Liver (tissue), 8 donors: ENCODE measurements at regions not wholly inside any gene's neighbourhood (a gene's known extent, or its start where the extent isn't known, plus 50 kb on each side); places are given as distances from the start of the nearest gene placed in this dataset.

Experiments
- DNase-seq: peaks from one replicate; pipeline ENCODE4 v3.0.0-alpha.2; 2017; ENCODE audit warnings: low spot score
- H3K27ac ChIP-seq, 2 donors: one replicate each; pipeline ENCODE4 v1.7.0; 2013; ENCODE audit warnings: inconsistent platforms in 2 of 2, low read length in 2 of 2, control low read depth in 1 of 2, low read depth in 1 of 2, mild to moderate bottlenecking in 1 of 2
- H3K27me3 ChIP-seq, 4 donors: one replicate each; pipeline versions ENCODE4 v1.6.1 to v1.7.0; 2013; ENCODE audit warnings: low read length in 3 of 4, inconsistent platforms in 1 of 4, mild to moderate bottlenecking in 1 of 4, moderate library complexity in 1 of 4; ENCODE audit not compliant: control insufficient read depth in 4 of 4, insufficient read depth in 4 of 4
- H3K36me3 ChIP-seq, 4 donors: one replicate each; pipeline versions ENCODE4 v1.6.1 to v1.7.0; 2013; ENCODE audit warnings: low read length in 3 of 4, mild to moderate bottlenecking in 3 of 4, low read depth in 1 of 4, moderate library complexity in 1 of 4; ENCODE audit not compliant: control insufficient read depth in 4 of 4, insufficient read depth in 3 of 4
- H3K4me1 ChIP-seq, 4 donors: one replicate each; pipeline versions ENCODE4 v1.6.1 to v1.7.0; 2013; ENCODE audit warnings: low read length in 3 of 4, mild to moderate bottlenecking in 3 of 4, moderate library complexity in 1 of 4; ENCODE audit not compliant: control insufficient read depth in 4 of 4, insufficient read depth in 4 of 4
- H3K4me3 ChIP-seq, 3 donors: one replicate each; pipeline versions ENCODE4 v1.6.1 to v1.7.0; 2013; ENCODE audit warnings: low read length in 3 of 3, control low read depth in 1 of 3, low read depth in 1 of 3, mild to moderate bottlenecking in 1 of 3
- H3K9ac ChIP-seq, 2 donors: one replicate each; pipeline ENCODE4 v1.7.0; 2013; ENCODE audit warnings: low read length in 2 of 2, mild to moderate bottlenecking in 2 of 2, moderate library complexity in 2 of 2, control low read depth in 1 of 2, low read depth in 1 of 2
- H3K9me3 ChIP-seq, 4 donors: one replicate each; pipeline versions ENCODE4 v1.6.1 to v1.7.0; 2013; ENCODE audit warnings: low read length in 3 of 4; ENCODE audit not compliant: control insufficient read depth in 4 of 4
- CTCF ChIP-seq: fragments of 150-350 bp; IDR thresholded peaks from 2 replicates; pipeline ENCODE4 v1.5.1; 2017; ENCODE audit warnings: improper control_type of control experiment, low read depth, low read length; ENCODE audit not compliant: missing input control
- FOXA1 ChIP-seq: IDR thresholded peaks from 2 replicates; pipeline ENCODE4 v1.6.1; 2016; ENCODE audit warnings: antibody characterized with exemption
- FOXA2 ChIP-seq: IDR thresholded peaks from 2 replicates; pipeline ENCODE4 v1.6.1; 2016; ENCODE audit warnings: antibody characterized with exemption
- GABPA ChIP-seq, 2 donors: IDR thresholded peaks in 1 of 2; conservative IDR thresholded peaks in 1 of 2; 2 replicates each; pipeline ENCODE4 v1.6.1; 2016; ENCODE audit warnings: antibody characterized with exemption in 2 of 2, mild to moderate bottlenecking in 1 of 2, moderate library complexity in 1 of 2
- HNF4A ChIP-seq, 2 donors: conservative IDR thresholded peaks; 2 replicates each; pipeline ENCODE4 v1.6.1; 2016; ENCODE audit warnings: antibody characterized with exemption in 2 of 2, mild to moderate bottlenecking in 2 of 2
- JUND ChIP-seq, 2 donors: IDR thresholded peaks; 2 replicates each; pipeline ENCODE4 v1.6.1; 2016; ENCODE audit warnings: antibody characterized with exemption in 2 of 2
- NR2F2 ChIP-seq: IDR thresholded peaks from 2 replicates; pipeline ENCODE4 v1.6.1; 2016; ENCODE audit warnings: antibody characterized with exemption
- RXRA ChIP-seq, 2 donors: IDR thresholded peaks; 2 replicates each; pipeline ENCODE4 v1.6.1; 2017 to 2018; ENCODE audit warnings: antibody characterized with exemption in 2 of 2, mild to moderate bottlenecking in 1 of 2
- SP1 ChIP-seq: IDR thresholded peaks from 2 replicates; pipeline ENCODE4 v1.6.1; 2018; ENCODE audit warnings: antibody characterized with exemption, mild to moderate bottlenecking
- TAF1 ChIP-seq: conservative IDR thresholded peaks from 2 replicates; pipeline ENCODE4 v1.6.1; 2016; ENCODE audit warnings: antibody characterized with exemption, mild to moderate bottlenecking
- YY1 ChIP-seq: IDR thresholded peaks from 2 replicates; pipeline ENCODE4 v1.6.1; 2016; ENCODE audit warnings: antibody characterized with exemption, mild to moderate bottlenecking
- WGBS: extraction: QIAGEN DNeasy Blood & Tissue Kit; methylation state at CpG from one replicate; pipeline ENCODE4 v1.1.7; 2013; 5-methylcytosine and 5-hydroxymethylcytosine counted together
- TF ChIP-seq, protein P1 (sequence below): IDR thresholded peaks from 2 replicates; pipeline ENCODE4 v1.6.1; 2016; ENCODE audit warnings: antibody characterized with exemption
- TF ChIP-seq, protein P2 (sequence below): IDR thresholded peaks from 2 replicates; pipeline ENCODE4 v1.6.1; 2016; ENCODE audit warnings: antibody characterized with exemption
- donor health status: healthy.
- donor health status: healthy.
- donor health status: healthy.
- donor health status: healthy.
- donor health status: healthy.

- no peak overlapping the region for H3K27ac ChIP-seq
- no peaks in the 10 kb centered on the region for H3K27me3 ChIP-seq
- H3K36me3 ChIP-seq, result no peaks in the 10 kb centered on the region
- no peak overlapping the region for H3K9ac ChIP-seq
- H3K9me3 ChIP-seq, result no peaks in the 10 kb centered on the region
- WGBS, result 87% methylated on average over 1 of the region's 1 CpG
- DNase-seq, result no peak
- no peaks in the 10 kb centered on the region for H3K4me1 ChIP-seq
- H3K4me3 ChIP-seq, result no peak overlapping the region
- TF ChIP-seq SP1 (no peak), JUND (IDR thresholded peaks at IDR 0.05) (no peak), HNF4A (conservative IDR thresholded peaks at IDR 0.05) (no peak), FOXA1 (no peak), RXRA (IDR thresholded peaks at IDR 0.05) (no peak), TAF1 (no peak), YY1 (no peak), GABPA (IDR thresholded peaks at IDR 0.05 in 1 of 2, conservative IDR thresholded peaks at IDR 0.05 in 1 of 2) (no peak), NR2F2 (no peak), FOXA2 (no peak), CTCF (no peak)
- TF ChIP-seq, protein P1, sequence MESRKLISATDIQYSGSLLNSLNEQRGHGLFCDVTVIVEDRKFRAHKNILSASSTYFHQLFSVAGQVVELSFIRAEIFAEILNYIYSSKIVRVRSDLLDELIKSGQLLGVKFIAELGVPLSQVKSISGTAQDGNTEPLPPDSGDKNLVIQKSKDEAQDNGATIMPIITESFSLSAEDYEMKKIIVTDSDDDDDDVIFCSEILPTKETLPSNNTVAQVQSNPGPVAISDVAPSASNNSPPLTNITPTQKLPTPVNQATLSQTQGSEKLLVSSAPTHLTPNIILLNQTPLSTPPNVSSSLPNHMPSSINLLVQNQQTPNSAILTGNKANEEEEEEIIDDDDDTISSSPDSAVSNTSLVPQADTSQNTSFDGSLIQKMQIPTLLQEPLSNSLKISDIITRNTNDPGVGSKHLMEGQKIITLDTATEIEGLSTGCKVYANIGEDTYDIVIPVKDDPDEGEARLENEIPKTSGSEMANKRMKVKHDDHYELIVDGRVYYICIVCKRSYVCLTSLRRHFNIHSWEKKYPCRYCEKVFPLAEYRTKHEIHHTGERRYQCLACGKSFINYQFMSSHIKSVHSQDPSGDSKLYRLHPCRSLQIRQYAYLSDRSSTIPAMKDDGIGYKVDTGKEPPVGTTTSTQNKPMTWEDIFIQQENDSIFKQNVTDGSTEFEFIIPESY, result no peak
- TF ChIP-seq, protein P2, sequence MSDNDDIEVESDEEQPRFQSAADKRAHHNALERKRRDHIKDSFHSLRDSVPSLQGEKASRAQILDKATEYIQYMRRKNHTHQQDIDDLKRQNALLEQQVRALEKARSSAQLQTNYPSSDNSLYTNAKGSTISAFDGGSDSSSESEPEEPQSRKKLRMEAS, result no peak
Measured at GRCh38 chr3:103371411-103371810, 936.6 kb downstream of the ZPLD1 start.

DNA sequence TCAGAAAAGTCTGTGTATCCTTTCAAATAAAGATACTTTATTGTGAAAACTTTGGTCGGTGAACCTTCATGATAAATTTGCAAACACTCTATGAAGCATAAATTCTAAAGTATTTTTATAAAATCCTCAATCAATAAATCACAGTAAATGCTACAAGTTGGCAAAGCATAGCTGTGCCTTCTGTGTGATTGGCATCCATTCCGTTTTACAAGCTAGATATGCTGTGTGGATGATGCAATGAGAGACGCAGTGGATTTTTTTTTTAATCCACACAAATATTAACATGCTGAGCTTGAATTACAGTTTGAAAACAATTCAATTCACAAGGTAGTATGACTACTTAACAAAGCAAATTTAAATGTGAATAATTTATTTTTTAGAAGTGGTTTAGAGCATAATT, 937.2 kb downstream of the ZPLD1 start:
- 63% methylated on average over 3 of the region's 3 CpGs for WGBS
- Histone ChIP-seq H3K36me3 (no peaks in the 10 kb centered on the region), H3K27ac (no peak overlapping the region), H3K9me3 (no peaks in the 10 kb centered on the region), H3K4me3 (no peak overlapping the region), H3K4me1 (no peaks in the 10 kb centered on the region), H3K27me3 (no peaks in the 10 kb centered on the region), H3K9ac (no peak overlapping the region)
- TF ChIP-seq HNF4A (conservative IDR thresholded peaks at IDR 0.05) (no peak), JUND (IDR thresholded peaks at IDR 0.05) (no peak), CTCF (no peak), RXRA (IDR thresholded peaks at IDR 0.05) (no peak)
- DNase-seq, result no peak
